ENCODE measurements at regions not wholly inside any gene's neighbourhood (a gene's known extent, or its start where the extent isn't known, plus 50 kb on each side); places are given as distances from the start of the nearest gene placed in this dataset.

GRCh38 chr1:30477588-30477987 lies 245.8 kb downstream of the MATN1 start:
- TF ChIP-seq, protein P1, sequence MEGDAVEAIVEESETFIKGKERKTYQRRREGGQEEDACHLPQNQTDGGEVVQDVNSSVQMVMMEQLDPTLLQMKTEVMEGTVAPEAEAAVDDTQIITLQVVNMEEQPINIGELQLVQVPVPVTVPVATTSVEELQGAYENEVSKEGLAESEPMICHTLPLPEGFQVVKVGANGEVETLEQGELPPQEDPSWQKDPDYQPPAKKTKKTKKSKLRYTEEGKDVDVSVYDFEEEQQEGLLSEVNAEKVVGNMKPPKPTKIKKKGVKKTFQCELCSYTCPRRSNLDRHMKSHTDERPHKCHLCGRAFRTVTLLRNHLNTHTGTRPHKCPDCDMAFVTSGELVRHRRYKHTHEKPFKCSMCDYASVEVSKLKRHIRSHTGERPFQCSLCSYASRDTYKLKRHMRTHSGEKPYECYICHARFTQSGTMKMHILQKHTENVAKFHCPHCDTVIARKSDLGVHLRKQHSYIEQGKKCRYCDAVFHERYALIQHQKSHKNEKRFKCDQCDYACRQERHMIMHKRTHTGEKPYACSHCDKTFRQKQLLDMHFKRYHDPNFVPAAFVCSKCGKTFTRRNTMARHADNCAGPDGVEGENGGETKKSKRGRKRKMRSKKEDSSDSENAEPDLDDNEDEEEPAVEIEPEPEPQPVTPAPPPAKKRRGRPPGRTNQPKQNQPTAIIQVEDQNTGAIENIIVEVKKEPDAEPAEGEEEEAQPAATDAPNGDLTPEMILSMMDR (IDR thresholded peaks at IDR 0.05) = no peak
- no peak for TF ChIP-seq POLR2A (IDR thresholded peaks at IDR 0.05)

Data from thyroid gland (tissue), 4 donors.